SK-N-MC (cell line): ENCODE measurements at regions not wholly inside any gene's neighbourhood (a gene's known extent, or its start where the extent isn't known, plus 50 kb on each side); places are given as distances from the start of the nearest gene placed in this dataset.

ENCODE experiments used
- DNase-seq: peaks from one replicate; pipeline ENCODE4 v3.0.0-alpha.2; 2011; ENCODE audit warnings: low read depth, low spot score
- H3K27ac ChIP-seq: fragments of 200-600 bp; sonication (generic); 2 replicates; pipeline ENCODE4 v1.5.1; 2016; ENCODE audit warnings: mixed run types
- H3K36me3 ChIP-seq: fragments of 200-600 bp; sonication (generic); 2 replicates; pipeline ENCODE4 v1.6.1; 2017; ENCODE audit warnings: antibody characterized with exemption, low read length, mixed read lengths; ENCODE audit not compliant: insufficient read depth
- H3K4me3 ChIP-seq: fragments of 200-600 bp; sonication (generic); 2 replicates; pipeline ENCODE4 v1.5.1; 2016
- H3K9ac ChIP-seq: fragments of 200-600 bp; sonication (generic); 2 replicates; pipeline ENCODE4 v1.8.0; 2017; ENCODE audit warnings: mixed run types, mixed read lengths; ENCODE audit not compliant: insufficient read length
- H3K9me3 ChIP-seq: fragments of 200-600 bp; sonication (generic); 2 replicates; pipeline ENCODE4 v1.6.1; 2017; ENCODE audit warnings: low read depth, mild to moderate bottlenecking, antibody characterized with exemption, low read length, moderate library complexity, mixed read lengths
- EZH2 ChIP-seq: fragments of 200-600 bp; sonication (generic); IDR thresholded peaks from one replicate; pipeline ENCODE4 v1.6.1; 2017; ENCODE audit warnings: antibody characterized with exemption
- FOXP2 ChIP-seq: optimal IDR thresholded peaks from 2 replicates; pipeline ENCODE3; 2011; ENCODE audit warnings: mild to moderate bottlenecking, moderate library complexity; ENCODE audit not compliant: insufficient read depth; ENCODE audit errors: extremely low read length, control extremely low read depth
- POLR2AphosphoS5 ChIP-seq: IDR thresholded peaks from 2 replicates; pipeline ENCODE4 v1.6.1; 2012; ENCODE audit warnings: mild to moderate bottlenecking, low read depth, low read length, borderline replicate concordance

GRCh38 chr3:127457546-127458145, 132.9 kb downstream of the TPRA1 start:
- no peak for DNase-seq
- Histone ChIP-seq H3K4me3 (no peak overlapping the region), H3K9me3 (no peaks in the 10 kb centered on the region), H3K27ac (no peak overlapping the region), H3K9ac (no peak overlapping the region), H3K36me3 (no peaks in the 10 kb centered on the region)
- TF ChIP-seq EZH2 = no peak
- no peak for TF ChIP-seq FOXP2
- no peak for TF ChIP-seq POLR2AphosphoS5

GRCh38 chr3:127457094-127457475, 133.4 kb downstream of the TPRA1 start:
- Histone ChIP-seq H3K36me3 (no peaks in the 10 kb centered on the region), H3K27ac (no peak overlapping the region), H3K9me3 (no peaks in the 10 kb centered on the region), H3K9ac (no peak overlapping the region), H3K4me3 (no peak overlapping the region)
- no peak for TF ChIP-seq FOXP2
- TF ChIP-seq POLR2AphosphoS5 = no peak
- TF ChIP-seq EZH2 = peak; percentile 64
- DNase-seq = no peak

GRCh38 chr3:127456471-127457093, 134.0 kb downstream of the TPRA1 start:
- Histone ChIP-seq H3K36me3 (no peaks in the 10 kb centered on the region), H3K9me3 (no peaks in the 10 kb centered on the region), H3K4me3 (no peak overlapping the region), H3K27ac (no peak overlapping the region), H3K9ac (no peak overlapping the region)
- TF ChIP-seq EZH2 (peak; percentile 30), POLR2AphosphoS5 (no peak), FOXP2 (no peak)
- DNase-seq = no peak

GRCh38 chr3:127455541-127456450, 134.7 kb downstream of the TPRA1 start:
- no peak for DNase-seq
- no peak for TF ChIP-seq POLR2AphosphoS5
- peak overlapping the region; percentile 60 for H3K4me3 ChIP-seq
- H3K27ac ChIP-seq = no peak overlapping the region
- no peak overlapping the region for H3K9ac ChIP-seq
- no peaks in the 10 kb centered on the region for H3K9me3 ChIP-seq
- no peaks in the 10 kb centered on the region for H3K36me3 ChIP-seq

- no peak overlapping the region for H3K9ac ChIP-seq
- no peaks in the 10 kb centered on the region for H3K36me3 ChIP-seq
- H3K9me3 ChIP-seq = no peaks in the 10 kb centered on the region
- no peak for DNase-seq
- no peak overlapping the region for H3K27ac ChIP-seq
- H3K4me3 ChIP-seq = no peak overlapping the region
- no peak for TF ChIP-seq EZH2
- no peak for TF ChIP-seq FOXP2
- TF ChIP-seq POLR2AphosphoS5 = no peak
These were observed 135.6 kb downstream of the TPRA1 start for GRCh38 chr3:127454968-127455367.

GRCh38 chr3:127454051-127454450, 136.5 kb downstream of the TPRA1 start:
- TF ChIP-seq FOXP2 = no peak
- TF ChIP-seq POLR2AphosphoS5 = no peak
- TF ChIP-seq EZH2 = no peak
- no peak overlapping the region for H3K4me3 ChIP-seq
- no peak overlapping the region for H3K27ac ChIP-seq
- H3K9ac ChIP-seq = no peak overlapping the region
- H3K9me3 ChIP-seq = no peaks in the 10 kb centered on the region
- no peak for DNase-seq
- no peaks in the 10 kb centered on the region for H3K36me3 ChIP-seq

GRCh38 chr3:127452321-127452821, 138.2 kb downstream of the TPRA1 start:
- TF ChIP-seq FOXP2 = no peak
- TF ChIP-seq POLR2AphosphoS5 = no peak
- TF ChIP-seq EZH2 = no peak
- DNase-seq = no peak
- H3K9ac ChIP-seq = no peak overlapping the region

GRCh38 chr3:127451321-127451720, 139.2 kb downstream of the TPRA1 start:
- DNase-seq = no peak
- TF ChIP-seq EZH2 (no peak), FOXP2 (no peak), POLR2AphosphoS5 (no peak)
- Histone ChIP-seq H3K4me3 (no peak overlapping the region), H3K36me3 (no peaks in the 10 kb centered on the region), H3K9me3 (no peaks in the 10 kb centered on the region), H3K27ac (no peak overlapping the region), H3K9ac (no peak overlapping the region)

More at GRCh38 chr3:127452321-127452821, 138.2 kb downstream of the TPRA1 start:
- Histone ChIP-seq H3K27ac (no peak overlapping the region), H3K36me3 (no peaks in the 10 kb centered on the region), H3K9me3 (no peaks in the 10 kb centered on the region), H3K4me3 (no peak overlapping the region)
